SH-SY5Y (cell line): ENCODE measurements at regions not wholly inside any gene's neighbourhood (a gene's known extent, or its start where the extent isn't known, plus 50 kb on each side); places are given as distances from the start of the nearest gene placed in this dataset.

ENCODE experiments used
- GATA2 ChIP-seq: IDR thresholded peaks from 2 replicates; pipeline ENCODE4 v1.6.1; 2011; ENCODE audit warnings: mild to moderate bottlenecking, low read depth, low read length
- GATA3 ChIP-seq: IDR thresholded peaks from 2 replicates; pipeline ENCODE4 v1.6.1; 2011; ENCODE audit warnings: low read depth, mild to moderate bottlenecking, low read length, moderate library complexity

DNA sequence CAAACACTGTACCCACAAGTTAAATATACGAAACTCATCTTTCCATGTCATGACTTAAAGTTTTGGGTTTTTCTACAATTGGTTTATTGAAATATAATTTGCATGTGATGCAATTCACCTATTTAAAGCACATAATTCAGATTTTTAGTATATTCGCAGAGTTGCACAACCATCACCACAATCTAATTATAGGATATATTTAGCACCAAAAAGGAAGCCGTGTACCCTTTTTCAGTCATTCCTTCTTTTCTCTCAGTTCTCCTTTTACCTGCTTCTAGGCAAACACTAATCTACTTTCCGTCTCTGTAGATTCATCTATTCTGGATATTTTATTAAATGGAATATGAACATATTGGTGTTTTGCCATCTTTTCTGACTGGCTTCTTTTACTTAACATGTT lies 1458.1 kb upstream of the TENM4 start:
- no peak for TF ChIP-seq GATA2
- no peak for TF ChIP-seq GATA3
